ENCODE measurements at regions not wholly inside any gene's neighbourhood (a gene's known extent, or its start where the extent isn't known, plus 50 kb on each side); places are given as distances from the start of the nearest gene placed in this dataset.
A peak's percentile ranks its signal among the peaks of the same experiment; 100 is the strongest.
"Not testable (repeated sequence)": the region's sequence is repeated elsewhere in the genome, so short reads cannot be mapped to it uniquely, and the experiment has no call there.

GRCh38 chr3:195643245-195643644 lies 59.5 kb upstream of the APOD start:
- not testable (repeated sequence) for H3K4me3 ChIP-seq (ENCODE audit: low read depth in 1 of 2, low read length in 1 of 2); H3K9me3 ChIP-seq; H3K36me3 ChIP-seq; H3K4me1 ChIP-seq (ENCODE audit: control insufficient read depth in 1 of 2, insufficient read depth in 1 of 2, low read depth in 1 of 2, low read length in 1 of 2); H3K27me3 ChIP-seq; H3K27ac ChIP-seq

GRCh38 chr3:195642311-195642710 lies 58.6 kb upstream of the APOD start:
- H3K27me3 ChIP-seq; H3K36me3 ChIP-seq; H3K9me3 ChIP-seq; H3K4me1 ChIP-seq (ENCODE audit: control insufficient read depth in 1 of 2, insufficient read depth in 1 of 2, low read depth in 1 of 2, low read length in 1 of 2); H3K27ac ChIP-seq; H3K4me3 ChIP-seq (ENCODE audit: low read depth in 1 of 2, low read length in 1 of 2): not testable (repeated sequence)

GRCh38 chr3:195638456-195638855 lies 54.7 kb upstream of the APOD start:
- H3K27me3 ChIP-seq, result peaks cover 15% of the 10 kb centered on the region
- not testable (repeated sequence) for H3K4me3 ChIP-seq (ENCODE audit: low read depth in 1 of 2, low read length in 1 of 2); H3K27ac ChIP-seq; H3K4me1 ChIP-seq (ENCODE audit: control insufficient read depth in 1 of 2, insufficient read depth in 1 of 2, low read depth in 1 of 2, low read length in 1 of 2); H3K9me3 ChIP-seq; H3K36me3 ChIP-seq

- peaks cover 18% of the 10 kb centered on the region for H3K27me3 ChIP-seq
- H3K36me3 ChIP-seq; H3K9me3 ChIP-seq; H3K4me1 ChIP-seq (ENCODE audit: control insufficient read depth in 1 of 2, insufficient read depth in 1 of 2, low read depth in 1 of 2, low read length in 1 of 2); H3K27ac ChIP-seq; H3K4me3 ChIP-seq (ENCODE audit: low read depth in 1 of 2, low read length in 1 of 2): not testable (repeated sequence)
These were observed 53.9 kb upstream of the APOD start for GRCh38 chr3:195637473-195638233.

- peaks cover 21% of the 10 kb centered on the region for H3K27me3 ChIP-seq
- H3K9me3 ChIP-seq; H3K36me3 ChIP-seq; H3K4me1 ChIP-seq (ENCODE audit: control insufficient read depth in 1 of 2, insufficient read depth in 1 of 2, low read depth in 1 of 2, low read length in 1 of 2); H3K27ac ChIP-seq; H3K4me3 ChIP-seq (ENCODE audit: low read depth in 1 of 2, low read length in 1 of 2): not testable (repeated sequence)
These were observed 53.3 kb upstream of the APOD start for GRCh38 chr3:195637011-195637410.

GRCh38 chr3:195635898-195636685 lies 52.4 kb upstream of the APOD start:
- H3K4me1 ChIP-seq (ENCODE audit: control insufficient read depth in 1 of 2, insufficient read depth in 1 of 2, low read depth in 1 of 2, low read length in 1 of 2); H3K27ac ChIP-seq; H3K4me3 ChIP-seq (ENCODE audit: low read depth in 1 of 2, low read length in 1 of 2); H3K36me3 ChIP-seq; H3K9me3 ChIP-seq: not testable (repeated sequence)
- H3K27me3 ChIP-seq, result peaks cover 21% of the 10 kb centered on the region

- not testable (repeated sequence) for H3K4me3 ChIP-seq (ENCODE audit: low read depth in 1 of 2, low read length in 1 of 2); H3K9me3 ChIP-seq; H3K27ac ChIP-seq
These were observed 51.6 kb upstream of the APOD start for GRCh38 chr3:195635262-195635873.

DNA sequence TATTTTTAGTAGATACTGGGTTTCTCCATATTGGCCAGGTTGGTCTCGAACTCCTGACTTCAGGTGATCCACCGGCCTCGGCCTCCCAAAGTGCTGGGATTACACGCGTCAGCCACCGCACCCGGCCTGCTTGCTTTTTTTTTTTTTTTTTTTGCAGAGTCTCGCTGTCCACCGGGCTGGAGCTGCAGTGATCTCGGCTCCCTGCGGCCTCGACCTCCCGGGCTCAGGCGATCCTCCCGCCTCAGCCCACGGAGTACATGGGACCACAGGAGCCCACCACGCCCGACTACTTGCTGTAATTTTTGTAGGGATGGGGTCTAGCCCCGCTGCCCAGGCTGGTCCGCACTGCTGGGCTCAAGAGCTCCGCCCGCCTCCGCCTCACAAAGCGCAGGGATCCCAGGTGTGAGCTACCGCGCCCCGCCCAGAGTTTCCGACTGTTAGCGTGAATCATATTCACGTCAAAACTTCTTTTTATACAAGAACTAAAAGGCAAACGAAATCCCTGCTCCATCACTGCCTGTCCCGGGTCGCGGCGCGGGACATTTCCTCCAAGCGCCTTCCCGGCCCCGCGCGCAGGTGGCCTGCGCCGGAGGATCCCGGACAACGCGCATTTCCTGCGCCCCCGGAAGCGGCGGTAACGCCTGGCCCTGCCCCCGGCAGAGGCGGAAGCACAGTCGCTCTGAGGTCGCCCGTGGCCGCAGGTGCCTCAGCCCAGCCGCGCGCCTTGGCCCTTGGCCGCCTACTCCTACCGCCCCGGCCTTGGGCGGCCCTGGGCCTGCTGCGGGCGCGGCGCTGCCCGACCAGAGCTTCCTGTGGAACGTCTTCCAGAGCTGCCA lies 50.9 kb upstream of the APOD start:
- not testable (repeated sequence) for H3K27ac ChIP-seq; H3K4me1 ChIP-seq (ENCODE audit: control insufficient read depth in 1 of 2, insufficient read depth in 1 of 2, low read depth in 1 of 2, low read length in 1 of 2); H3K36me3 ChIP-seq; H3K9me3 ChIP-seq
- H3K27me3 ChIP-seq, result peaks cover 21% of the 10 kb centered on the region
- H3K4me3 ChIP-seq (ENCODE audit: low read depth in 1 of 2, low read length in 1 of 2), result peak overlapping the region; percentile 43 to 44

More at GRCh38 chr3:195635262-195635873, 51.6 kb upstream of the APOD start:
- peaks cover 21% of the 10 kb centered on the region for H3K27me3 ChIP-seq
- H3K36me3 ChIP-seq; H3K4me1 ChIP-seq (ENCODE audit: control insufficient read depth in 1 of 2, insufficient read depth in 1 of 2, low read depth in 1 of 2, low read length in 1 of 2): not testable (repeated sequence)
